ENCODE measurements at regions not wholly inside any gene's neighbourhood (a gene's known extent, or its start where the extent isn't known, plus 50 kb on each side); places are given as distances from the start of the nearest gene placed in this dataset.

DNA sequence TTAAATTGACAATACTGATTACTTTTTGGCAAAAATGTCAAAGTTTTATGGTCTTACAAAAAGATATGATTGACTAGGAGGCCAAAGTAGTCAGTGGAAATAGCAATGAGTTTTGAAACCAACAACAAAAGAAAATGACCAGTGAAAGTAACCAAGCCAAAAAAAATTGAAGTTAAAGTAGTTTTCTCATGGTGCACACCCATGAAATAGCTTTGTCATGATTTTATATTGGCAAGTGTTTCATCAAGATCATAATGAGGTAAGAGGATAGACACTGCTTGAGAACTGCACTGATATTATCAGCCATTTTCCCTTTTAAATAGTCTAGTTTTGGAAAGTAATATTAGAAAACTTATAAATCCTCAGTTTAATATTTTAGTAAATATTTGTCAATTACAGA lies 206.2 kb upstream of the ADAMTS5 start:
- in situ Hi-C loops (cut with HindIII; ENCODE audit: low pct_ligation_motif_present, low sequenced_read_pairs) = no loop called here
- Histone ChIP-seq H3K36me3 (replicated peaks) (no peaks in the 10 kb centered on the region), H3K4me3 (ENCODE audit: low read depth, low read length) (no peak overlapping the region), H3K27ac (no peak overlapping the region), H3K27me3 (replicated peaks) (no peaks in the 10 kb centered on the region)
- TF ChIP-seq, protein P1, sequence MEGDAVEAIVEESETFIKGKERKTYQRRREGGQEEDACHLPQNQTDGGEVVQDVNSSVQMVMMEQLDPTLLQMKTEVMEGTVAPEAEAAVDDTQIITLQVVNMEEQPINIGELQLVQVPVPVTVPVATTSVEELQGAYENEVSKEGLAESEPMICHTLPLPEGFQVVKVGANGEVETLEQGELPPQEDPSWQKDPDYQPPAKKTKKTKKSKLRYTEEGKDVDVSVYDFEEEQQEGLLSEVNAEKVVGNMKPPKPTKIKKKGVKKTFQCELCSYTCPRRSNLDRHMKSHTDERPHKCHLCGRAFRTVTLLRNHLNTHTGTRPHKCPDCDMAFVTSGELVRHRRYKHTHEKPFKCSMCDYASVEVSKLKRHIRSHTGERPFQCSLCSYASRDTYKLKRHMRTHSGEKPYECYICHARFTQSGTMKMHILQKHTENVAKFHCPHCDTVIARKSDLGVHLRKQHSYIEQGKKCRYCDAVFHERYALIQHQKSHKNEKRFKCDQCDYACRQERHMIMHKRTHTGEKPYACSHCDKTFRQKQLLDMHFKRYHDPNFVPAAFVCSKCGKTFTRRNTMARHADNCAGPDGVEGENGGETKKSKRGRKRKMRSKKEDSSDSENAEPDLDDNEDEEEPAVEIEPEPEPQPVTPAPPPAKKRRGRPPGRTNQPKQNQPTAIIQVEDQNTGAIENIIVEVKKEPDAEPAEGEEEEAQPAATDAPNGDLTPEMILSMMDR (IDR thresholded peaks at IDR 0.05; ENCODE audit: low read depth, low read length, missing control alignments) = no peak
- no peak for DNase-seq

DNA sequence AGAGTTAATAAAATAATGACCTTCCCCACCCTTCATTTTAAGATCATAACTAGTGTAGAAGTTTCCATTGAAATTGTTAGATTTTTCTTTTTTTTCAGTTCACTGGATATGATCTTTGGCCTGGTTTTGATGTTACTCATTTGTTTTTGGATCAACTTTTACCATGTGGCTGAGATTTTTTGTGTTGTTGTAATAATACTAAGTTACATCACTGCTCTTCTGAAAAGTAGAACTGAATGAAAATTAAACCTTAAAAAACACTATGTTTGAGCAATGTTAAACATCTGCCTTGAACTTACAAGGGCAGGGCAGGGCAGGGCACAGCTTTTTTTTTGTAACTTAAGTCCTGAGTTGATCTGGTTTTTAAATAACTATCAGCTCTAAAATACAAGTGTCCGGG lies 204.8 kb upstream of the ADAMTS5 start:
- in situ Hi-C loops (cut with HindIII; ENCODE audit: low pct_ligation_motif_present, low sequenced_read_pairs) = no loop called here
- H3K27ac ChIP-seq = no peak overlapping the region
- DNase-seq = no peak
- H3K4me3 ChIP-seq (ENCODE audit: low read depth, low read length) = no peak overlapping the region
- H3K36me3 ChIP-seq (replicated peaks) = no peaks in the 10 kb centered on the region
- H3K27me3 ChIP-seq (replicated peaks) = no peaks in the 10 kb centered on the region
- TF ChIP-seq, protein P1 (IDR thresholded peaks at IDR 0.05; ENCODE audit: low read depth, low read length, missing control alignments) = no peak

DNA sequence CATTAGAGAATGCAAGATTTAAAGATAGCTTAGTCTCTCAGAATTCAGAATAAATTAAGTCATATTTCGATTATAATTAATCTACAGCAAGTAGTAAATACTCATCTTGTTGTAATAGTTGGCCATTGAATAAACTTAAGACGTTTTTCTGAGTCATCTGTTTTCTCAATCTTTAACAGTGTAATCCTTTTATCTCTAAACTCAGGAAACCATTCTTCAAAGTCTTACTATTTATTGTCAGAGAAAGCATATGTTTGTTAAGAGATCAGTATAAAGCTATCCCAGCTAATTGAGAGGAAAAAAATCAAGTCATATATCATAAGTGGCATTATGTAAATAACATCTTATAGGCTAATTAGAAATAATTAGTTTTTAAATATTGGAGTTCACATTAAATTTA lies 201.2 kb upstream of the ADAMTS5 start:
- H3K4me3 ChIP-seq (ENCODE audit: low read depth, low read length) = no peak overlapping the region
- TF ChIP-seq, protein P1 (IDR thresholded peaks at IDR 0.05; ENCODE audit: low read depth, low read length, missing control alignments) = no peak
- H3K27ac ChIP-seq = no peak overlapping the region
- in situ Hi-C loops (cut with HindIII; ENCODE audit: low pct_ligation_motif_present, low sequenced_read_pairs) = no loop called here
- no peaks in the 10 kb centered on the region for H3K27me3 ChIP-seq (replicated peaks)
- no peak for DNase-seq
- H3K36me3 ChIP-seq (replicated peaks) = no peaks in the 10 kb centered on the region

DNA sequence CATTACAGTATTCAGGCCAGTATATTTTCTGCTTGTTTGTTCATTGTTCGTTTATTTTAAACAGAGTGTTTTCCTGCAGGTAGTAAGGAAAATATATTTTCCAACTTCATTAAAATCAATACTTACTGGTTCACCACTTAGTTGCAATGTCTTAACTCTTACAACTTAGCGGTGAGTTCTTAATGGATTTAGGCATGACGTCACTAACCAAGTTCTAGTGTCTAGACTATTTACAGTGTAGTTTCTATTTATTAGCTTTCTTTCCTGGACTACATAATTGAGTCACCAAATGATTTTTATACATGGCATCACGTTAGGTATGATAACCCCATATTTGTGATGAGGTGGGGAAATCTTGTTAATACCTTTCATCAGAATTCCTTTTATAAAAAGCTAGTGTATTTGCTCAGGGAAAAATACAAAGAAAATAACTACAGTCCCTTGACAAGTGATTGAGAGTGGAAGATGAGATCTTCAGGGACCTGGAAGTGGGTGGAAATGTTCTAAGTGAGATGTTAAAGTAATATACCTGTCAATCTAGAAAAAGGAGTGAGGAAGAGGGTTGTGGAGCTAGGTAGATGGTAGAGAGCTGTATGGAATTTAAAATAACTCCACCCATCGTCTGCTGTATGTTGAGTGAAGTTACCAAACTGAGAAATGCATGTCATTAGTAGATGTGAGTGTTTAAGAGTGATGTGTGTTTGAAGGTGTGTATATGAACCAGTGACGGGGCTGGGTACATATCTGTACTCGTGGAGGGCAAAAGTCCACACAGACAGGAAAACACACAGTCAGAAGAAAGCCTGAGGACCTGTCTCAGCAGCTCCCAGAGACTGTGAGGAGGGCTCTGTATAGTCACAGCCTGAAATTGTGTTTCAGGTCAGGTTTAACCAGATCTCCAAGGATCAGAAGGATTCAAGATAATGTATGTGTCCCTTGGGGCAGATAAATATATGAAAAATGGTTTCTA lies 197.6 kb upstream of the ADAMTS5 start:
- in situ Hi-C loops (cut with HindIII; ENCODE audit: low pct_ligation_motif_present, low sequenced_read_pairs) = no loop called here
- H3K27me3 ChIP-seq (replicated peaks) = no peaks in the 10 kb centered on the region
- TF ChIP-seq, protein P1 (IDR thresholded peaks at IDR 0.05; ENCODE audit: low read depth, low read length, missing control alignments) = no peak
- no peak for DNase-seq
- no peak overlapping the region for H3K4me3 ChIP-seq (ENCODE audit: low read depth, low read length)
- H3K36me3 ChIP-seq (replicated peaks) = no peaks in the 10 kb centered on the region
- no peak overlapping the region for H3K27ac ChIP-seq

DNA sequence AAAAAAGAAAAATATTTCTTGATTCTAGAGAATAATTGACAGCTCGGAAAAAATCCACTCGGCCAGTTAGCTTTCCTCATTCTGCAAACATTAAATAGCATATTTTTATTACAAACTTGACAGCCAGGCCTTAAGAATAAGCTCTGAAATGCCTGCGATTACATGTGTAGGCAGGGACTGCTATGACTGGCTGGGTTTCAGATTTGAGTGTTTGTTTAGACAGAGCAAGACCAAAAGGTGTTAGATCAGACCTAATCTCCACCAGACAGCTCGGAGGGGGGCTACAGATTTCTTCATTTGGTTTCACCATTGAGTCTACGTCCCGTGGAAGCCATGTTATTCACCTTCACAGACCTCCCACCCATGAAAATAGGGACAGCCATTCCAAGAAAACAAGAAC lies 192.1 kb upstream of the ADAMTS5 start:
- Histone ChIP-seq H3K4me3 (ENCODE audit: low read depth, low read length) (no peak overlapping the region), H3K27ac (no peak overlapping the region), H3K36me3 (replicated peaks) (no peaks in the 10 kb centered on the region), H3K27me3 (replicated peaks) (no peaks in the 10 kb centered on the region)
- DNase-seq = no peak
- in situ Hi-C loops (cut with HindIII; ENCODE audit: low pct_ligation_motif_present, low sequenced_read_pairs) = no loop called here
- TF ChIP-seq, protein P1 (IDR thresholded peaks at IDR 0.05; ENCODE audit: low read depth, low read length, missing control alignments) = no peak

Data from brain microvascular endothelial cell (primary cell).